K562 (cell line): ENCODE measurements at regions not wholly inside any gene's neighbourhood (a gene's known extent, or its start where the extent isn't known, plus 50 kb on each side); places are given as distances from the start of the nearest gene placed in this dataset.

Experiments used
- ATAC-seq: fragments of 200-7000 bp; cut with Tn5 transposase; 3 replicates; pipeline ENCODE4 v1.9.1; 2020; ENCODE audit warnings: moderate library complexity
- BruUV-seq: library from RNA; stranded (reverse); fragments of 400-500 nt; replicated peaks from 2 replicates; lab custom pipeline; 2021; lab: Mats Ljungman, UMichigan
- CTCF ChIA-PET: fragments of 300-600 bp; formaldehyde crosslinking; extraction: SDS; loops from one replicate; lab custom pipeline; 2021; ENCODE audit warnings: low intra/inter-chr PET ratio; lab: Yijun Ruan, JAX
- POLR2A ChIA-PET: fragments of 300-600, 350-650 bp; sonication (Branson Sonifier 250); formaldehyde crosslinking; extraction: SDS; loops from one replicate; lab custom pipeline; 2021; ENCODE audit warnings: antibody characterized with exemption, inconsistent platforms; lab: Yijun Ruan, JAX
- DNase-seq, 4 experiments: peaks; one replicate each; pipeline versions ENCODE4 v3.0.0 to v3.0.0-alpha.2; 2011 to 2018; ENCODE audit warnings: low spot score in 3 of 4, mixed read lengths in 3 of 4; ENCODE audit errors: extremely low read depth in 1 of 4
- FAIRE-seq: peaks from 2 replicates; lab custom pipeline; 2011; peaks lifted over from hg19 to GRCh38; lab: Jason Lieb, UNC
- H2AFZ ChIP-seq: 2 replicates; pipeline ENCODE4 v1.6.0; 2011; ENCODE audit warnings: low read depth, low read length, control low read depth, inconsistent platforms
- H3K27ac ChIP-seq: fragments of 200-600 bp; 3 replicates; pipeline ENCODE4 v1.8.0; 2011; ENCODE audit warnings: low read depth, mild to moderate bottlenecking, control low read depth, inconsistent platforms, low read length, moderate library complexity, mixed read lengths; ENCODE audit errors: extremely low read depth
- H3K27me3 ChIP-seq, 2 experiments: fragments of 300-600 bp in 1 of 2; 2 replicates in 1 of 2; 3 replicates in 1 of 2; pipeline versions ENCODE4 v1.6.0 to v1.8.0; 2011; ENCODE audit warnings: inconsistent platforms in 2 of 2, low read length in 2 of 2, mild to moderate bottlenecking in 1 of 2, mixed read lengths in 1 of 2, moderate library complexity in 1 of 2; ENCODE audit not compliant: control insufficient read depth in 2 of 2, insufficient read depth in 2 of 2
- H3K36me3 ChIP-seq: fragments of 300-600 bp; 3 replicates; pipeline ENCODE4 v1.8.0; 2011; ENCODE audit warnings: mild to moderate bottlenecking, low read length, inconsistent platforms; ENCODE audit not compliant: control insufficient read depth, insufficient read depth
- H3K4me1 ChIP-seq, 2 experiments: fragments of 200-600 bp in 1 of 2; replicated peaks in 1 of 2; 2 replicates in 1 of 2; 3 replicates in 1 of 2; pipeline versions ENCODE4 v1.5.1 to v1.8.0; 2011; ENCODE audit warnings: inconsistent platforms in 2 of 2, low read length in 2 of 2, mild to moderate bottlenecking in 1 of 2, mixed read lengths in 1 of 2, moderate library complexity in 1 of 2; ENCODE audit not compliant: control insufficient read depth in 2 of 2, insufficient read depth in 2 of 2
- H3K4me2 ChIP-seq: 2 replicates; pipeline ENCODE4 v1.6.1; 2011; ENCODE audit warnings: low read length, control low read depth, inconsistent platforms, mixed read lengths; ENCODE audit not compliant: insufficient read depth
- H3K4me3 ChIP-seq: fragments of 200-600 bp; sonication (generic), shearing (Covaris generic); 2 replicates; pipeline ENCODE4 v1.5.1; 2016; ENCODE audit warnings: control low read depth, inconsistent platforms
- H3K79me2 ChIP-seq: fragments of 200-600 bp; 3 replicates; pipeline ENCODE4 v1.8.0; 2011; ENCODE audit warnings: low read length, inconsistent platforms; ENCODE audit not compliant: control insufficient read depth, insufficient read depth
- H3K9ac ChIP-seq, 2 experiments: 2 replicates each; pipeline versions ENCODE4 v1.6.0 to v1.6.1; 2011; ENCODE audit warnings: low read depth in 2 of 2, low read length in 2 of 2, control low read depth in 1 of 2, inconsistent platforms in 1 of 2, mild to moderate bottlenecking in 1 of 2, mixed read lengths in 1 of 2; ENCODE audit not compliant: insufficient read depth in 1 of 2
- H3K9me1 ChIP-seq: one replicate; pipeline ENCODE4 v1.6.0; 2011; ENCODE audit warnings: inconsistent platforms, mild to moderate bottlenecking, low read length, moderate library complexity; ENCODE audit not compliant: control insufficient read depth, insufficient read depth
- H3K9me3 ChIP-seq: replicated peaks from 2 replicates; pipeline ENCODE4 v1.5.1; 2011; ENCODE audit warnings: low read depth, low read length, inconsistent platforms; ENCODE audit not compliant: control insufficient read depth, insufficient read depth
- H4K20me1 ChIP-seq: replicated peaks from 2 replicates; pipeline ENCODE4 v1.6.1; 2011; ENCODE audit warnings: low read length, inconsistent platforms, mixed read lengths; ENCODE audit not compliant: control insufficient read depth, insufficient read depth
- BACH1 ChIP-seq: fragments of 200-800 bp; sonication (Bioruptor generic); IDR thresholded peaks from 2 replicates; pipeline ENCODE4 v1.6.1; 2016; ENCODE audit warnings: missing genetic modification characterization, missing compliant biosample characterization
- NFATC3 ChIP-seq: fragments of 450-650 bp; IDR thresholded peaks from 2 replicates; pipeline ENCODE4 v1.6.1; 2017; ENCODE audit warnings: mild to moderate bottlenecking
- POLR2AphosphoS2 ChIP-seq: IDR thresholded peaks from 2 replicates; pipeline ENCODE4 v1.6.1; 2012; ENCODE audit warnings: low read length, improper control_type of control experiment
- PREB ChIP-seq: sonication (generic); formaldehyde crosslinking; IDR thresholded peaks from 2 replicates; pipeline ENCODE4 v1.8.1; 2023; ENCODE audit warnings: mild to moderate bottlenecking, missing genetic modification reagents
- RFX5 ChIP-seq: IDR thresholded peaks from 2 replicates; pipeline ENCODE4 v1.6.1; 2011; ENCODE audit warnings: low read depth, mild to moderate bottlenecking, improper control_type of control experiment, low read length
- SOX6 ChIP-seq: fragments of 450-650 bp; IDR thresholded peaks from 2 replicates; pipeline ENCODE4 v1.6.1; 2014; ENCODE audit warnings: mild to moderate bottlenecking
- TEAD4 ChIP-seq, 2 experiments: sonication (generic) in 1 of 2; formaldehyde crosslinking in 1 of 2; IDR thresholded peaks; 2 replicates each; pipeline versions ENCODE4 v1.6.1 to v1.8.0; 2012 to 2022; ENCODE audit warnings: borderline replicate concordance in 1 of 2, inconsistent platforms in 1 of 2, low read length in 1 of 2, mild to moderate bottlenecking in 1 of 2, missing genetic modification reagents in 1 of 2
- ZC3H11A ChIP-seq: IDR thresholded peaks from 2 replicates; pipeline ENCODE4 v1.6.1; 2012; ENCODE audit warnings: low read depth, low read length, improper control_type of control experiment
- WGBS: fragments of 100-300 bp; shearing (Covaris generic); methylation state at CpG from one replicate; pipeline ENCODE4 v1.1.6; 2016; ENCODE audit warnings: low coverage, mixed read lengths; ENCODE audit not compliant: insufficient coverage; ENCODE audit errors: missing lambda C conversion rate; 5-methylcytosine and 5-hydroxymethylcytosine counted together
- in situ Hi-C: fragments of 300-500 bp; cut with MboI; formaldehyde crosslinking; loops from 4 replicates; pipeline ENCODE4 v1.15.0; 2018; ENCODE audit warnings: inconsistent platforms, mixed read lengths
- intact Hi-C: fragments of 100-400 bp; cut with micrococcal nuclease; formaldehyde crosslinking; loops from 2 replicates; pipeline ENCODE4 v1.14.2; 2022

- H4K20me1 ChIP-seq, result no peaks in the 10 kb centered on the region
- no peak for TF ChIP-seq ZC3H11A
- in situ Hi-C loops, result no loop called here
- FAIRE-seq, result no peak
- BruUV-seq, result no TSS peak
- ATAC-seq, result no peak
- WGBS, result 3% methylated on average over 11 of the region's 13 CpGs
- H3K4me2 ChIP-seq, result no peak overlapping the region
- POLR2A ChIA-PET, result no interaction called here
- no peaks in the 10 kb centered on the region for H3K4me1 ChIP-seq
- H3K36me3 ChIP-seq, result no peaks in the 10 kb centered on the region
- no peaks in the 10 kb centered on the region for H3K79me2 ChIP-seq
- H2AFZ ChIP-seq, result no peak overlapping the region
- no peaks in the 10 kb centered on the region for H3K9me3 ChIP-seq
- CTCF ChIA-PET, result no interaction called here
- H3K27me3 ChIP-seq, result no peaks in the 10 kb centered on the region
- H3K4me3 ChIP-seq, result no peak overlapping the region
- H3K9me1 ChIP-seq, result no peaks in the 10 kb centered on the region
- H3K9ac ChIP-seq, result no peak overlapping the region
- DNase-seq, result no peak
- no peak overlapping the region for H3K27ac ChIP-seq
- intact Hi-C loops, result no loop called here
These were observed 892.9 kb downstream of the OLFM4 start for GRCh38 chr13:53921473-53921872.

- CTCF ChIA-PET, result no interaction called here
- no peak for TF ChIP-seq NFATC3
- TF ChIP-seq RFX5, result no peak
- no peak for TF ChIP-seq BACH1 (tag)
- TF ChIP-seq TEAD4 (IDR thresholded peaks at IDR 0.05; ENCODE audit: low read length), result no peak
- no peak for TF ChIP-seq TEAD4 (CRISPR knock-in tag; IDR thresholded peaks at IDR 0.05; ENCODE audit: borderline replicate concordance)
- TF ChIP-seq SOX6, result no peak
- TF ChIP-seq PREB, result no peak
- no peak for TF ChIP-seq POLR2AphosphoS2
- FAIRE-seq, result no peak
- no peak overlapping the region for H2AFZ ChIP-seq
- H3K36me3 ChIP-seq, result no peaks in the 10 kb centered on the region
- no peaks in the 10 kb centered on the region for H3K27me3 ChIP-seq
- 0% methylated on average over 1 of the region's 1 CpG for WGBS
- H3K4me2 ChIP-seq, result no peak overlapping the region
- H3K4me3 ChIP-seq, result no peak overlapping the region
- no peaks in the 10 kb centered on the region for H3K79me2 ChIP-seq
- DNase-seq, result no peak
- in situ Hi-C loops, result no loop called here
- H3K9me3 ChIP-seq, result no peaks in the 10 kb centered on the region
- H3K27ac ChIP-seq, result no peak overlapping the region
- H3K9me1 ChIP-seq, result no peaks in the 10 kb centered on the region
- H3K9ac ChIP-seq, result no peak overlapping the region
- ATAC-seq, result no peak
- H4K20me1 ChIP-seq, result no peaks in the 10 kb centered on the region
- POLR2A ChIA-PET, result no interaction called here
- no peaks in the 10 kb centered on the region for H3K4me1 ChIP-seq
- intact Hi-C loops, result no loop called here
- no TSS peak for BruUV-seq
These were observed 913.1 kb downstream of the OLFM4 start for GRCh38 chr13:53941588-53942190.
